ENCODE measurements at regions not wholly inside any gene's neighbourhood (a gene's known extent, or its start where the extent isn't known, plus 50 kb on each side); places are given as distances from the start of the nearest gene placed in this dataset.
A peak's percentile ranks its signal among the peaks of the same experiment; 100 is the strongest.

- H3K4me3 Mint-ChIP-seq = no peak overlapping the region
- H3K4me1 Mint-ChIP-seq = no peaks in the 10 kb centered on the region; the same call in 2 of the 3 replicates
- no peak for TF ChIP-seq CTCF (conservative IDR thresholded peaks at IDR 0.05; ENCODE audit: low read depth in 2 of 2)
- TF ChIP-seq REST (IDR thresholded peaks at IDR 0.05; ENCODE audit: unreplicated experiment) = no peak
- no peak for TF ChIP-seq ZNF114 (CRISPR knock-in tag; IDR thresholded peaks at IDR 0.05)
- no peak for TF ChIP-seq STAT1 (IDR thresholded peaks at IDR 0.05; ENCODE audit: unreplicated experiment)
- TF ChIP-seq ZNF331 (CRISPR knock-in tag; IDR thresholded peaks at IDR 0.05; ENCODE audit: low read depth) = no peak
- no peak for TF ChIP-seq EZH2phosphoT487 (IDR thresholded peaks at IDR 0.05; ENCODE audit: unreplicated experiment)
- no peak for TF ChIP-seq EZH2 (IDR thresholded peaks at IDR 0.05; ENCODE audit: low read depth, unreplicated experiment)
- no peak for TF ChIP-seq NANOG (IDR thresholded peaks at IDR 0.05; ENCODE audit: borderline replicate concordance)
- TF ChIP-seq POLR2AphosphoS5 (IDR thresholded peaks at IDR 0.05; ENCODE audit: low read depth) = no peak
- TF ChIP-seq CREB1 (CRISPR knock-in tag; IDR thresholded peaks at IDR 0.05; ENCODE audit: low read depth) = no peak
- TF ChIP-seq JUNB (IDR thresholded peaks at IDR 0.05; ENCODE audit: unreplicated experiment) = no peak
- H3K36me3 ChIP-seq (ENCODE audit: insufficient read depth) = no peaks in the 10 kb centered on the region
- H3K27me3 ChIP-seq (ENCODE audit: insufficient read depth) = no peaks in the 10 kb centered on the region
- H3K9me3 Mint-ChIP-seq = no peaks in the 10 kb centered on the region; the same call in 2 of the 3 replicates
- no peak overlapping the region for H3K4me2 ChIP-seq
- no peaks in the 10 kb centered on the region; the same call in 2 of the 3 replicates for H3K36me3 Mint-ChIP-seq (ENCODE audit: low read depth)
- ATAC-seq (peak; percentile 62), DNase-seq (ENCODE audit: low spot score) (no peak)
- peaks cover 11% of the 10 kb centered on the region for H3K9me2 ChIP-seq (ENCODE audit: insufficient read depth)
- H3K27ac Mint-ChIP-seq = no peak overlapping the region
- H2AFZ ChIP-seq = 0 out of 2 replicates have a peak overlapping the region, but pooled peaks have one; percentile 56
- no peak overlapping the region for H3K4me3 ChIP-seq
- H4K20me1 ChIP-seq (replicated peaks; ENCODE audit: insufficient read depth) = no peaks in the 10 kb centered on the region
- H3F3A ChIP-seq (replicated peaks; ENCODE audit: low read depth) = no peaks in the 10 kb centered on the region
- no peak overlapping the region for H3K27ac ChIP-seq (ENCODE audit: low read depth)
- H3K4me1 ChIP-seq (ENCODE audit: insufficient read depth) = no peaks in the 10 kb centered on the region
- no peaks in the 10 kb centered on the region for H3K79me2 ChIP-seq (replicated peaks; ENCODE audit: insufficient read depth)
- peaks cover 3% of the 10 kb centered on the region for H3K27me3 Mint-ChIP-seq (ENCODE audit: insufficient read depth, low read depth, poor library complexity)
Observed at GRCh38 chr15:27701956-27702355, 397.2 kb downstream of the OCA2 start.

- no peak for ATAC-seq
- Histone ChIP-seq H2AFZ (no peak overlapping the region), H3F3A (replicated peaks; ENCODE audit: low read depth) (no peaks in the 10 kb centered on the region), H3K9me2 (ENCODE audit: insufficient read depth) (peaks cover 11% of the 10 kb centered on the region), H3K4me1 (ENCODE audit: insufficient read depth) (no peaks in the 10 kb centered on the region), H3K79me2 (replicated peaks; ENCODE audit: insufficient read depth) (no peaks in the 10 kb centered on the region), H4K20me1 (replicated peaks; ENCODE audit: insufficient read depth) (no peaks in the 10 kb centered on the region), H3K4me2 (no peak overlapping the region), H3K27ac (ENCODE audit: low read depth) (no peak overlapping the region), H3K4me3 (no peak overlapping the region), H3K27me3 (ENCODE audit: insufficient read depth) (no peaks in the 10 kb centered on the region), H3K36me3 (ENCODE audit: insufficient read depth) (no peaks in the 10 kb centered on the region)
- H3K4me3 Mint-ChIP-seq = no peak overlapping the region
- no peak for DNase-seq (ENCODE audit: low spot score)
- H3K27me3 Mint-ChIP-seq (ENCODE audit: insufficient read depth, low read depth, poor library complexity) = peaks cover 3% of the 10 kb centered on the region
- no peaks in the 10 kb centered on the region; the same call in 2 of the 3 replicates for H3K36me3 Mint-ChIP-seq (ENCODE audit: low read depth)
- H3K4me1 Mint-ChIP-seq = no peaks in the 10 kb centered on the region; the same call in 2 of the 3 replicates
- H3K9me3 Mint-ChIP-seq = no peaks in the 10 kb centered on the region
- H3K27ac Mint-ChIP-seq = no peak overlapping the region
- TF ChIP-seq REST (IDR thresholded peaks at IDR 0.05; ENCODE audit: unreplicated experiment) (no peak), CTCF (conservative IDR thresholded peaks at IDR 0.05; ENCODE audit: low read depth in 2 of 2) (no peak), EZH2phosphoT487 (IDR thresholded peaks at IDR 0.05; ENCODE audit: unreplicated experiment) (no peak)
Observed at GRCh38 chr15:27701014-27701413, 398.1 kb downstream of the OCA2 start.
